DOHH2 (cell line): ENCODE measurements at regions not wholly inside any gene's neighbourhood (a gene's known extent, or its start where the extent isn't known, plus 50 kb on each side); places are given as distances from the start of the nearest gene placed in this dataset.
A peak's percentile ranks its signal among the peaks of the same experiment; 100 is the strongest.

Experiments
- H3F3A ChIP-seq: fragments of 200-600 bp; sonication (generic), shearing (Covaris generic); 2 replicates; pipeline ENCODE4 v1.6.0; 2016; ENCODE audit warnings: antibody characterized with exemption, mild to moderate bottlenecking; ENCODE audit not compliant: control insufficient read depth, insufficient read depth
- H3K27ac ChIP-seq: fragments of 200-600 bp; sonication (generic); 2 replicates; pipeline ENCODE4 v1.5.1; 2014; ENCODE audit warnings: low read depth, mild to moderate bottlenecking, low read length, moderate library complexity
- H3K27me3 ChIP-seq: fragments of 200-600 bp; sonication (generic); 2 replicates; pipeline ENCODE4 v1.6.1; 2014; ENCODE audit warnings: mild to moderate bottlenecking, low read length, mixed read lengths; ENCODE audit not compliant: control insufficient read depth
- H3K36me3 ChIP-seq: fragments of 200-600 bp; sonication (generic); 2 replicates; pipeline ENCODE4 v1.6.1; 2014; ENCODE audit warnings: mild to moderate bottlenecking, low read length, moderate library complexity, mixed read lengths; ENCODE audit not compliant: control insufficient read depth
- H3K4me1 ChIP-seq: fragments of 200-600 bp; sonication (generic); 2 replicates; pipeline ENCODE4 v1.6.1; 2014; ENCODE audit warnings: mild to moderate bottlenecking, low read length, mixed read lengths; ENCODE audit not compliant: control insufficient read depth
- H3K4me2 ChIP-seq: fragments of 200-600 bp; sonication (generic); 2 replicates; pipeline ENCODE4 v1.6.0; 2014; ENCODE audit warnings: mild to moderate bottlenecking, low read length, moderate library complexity
- H3K4me3 ChIP-seq: fragments of 200-600 bp; sonication (generic); 2 replicates; pipeline ENCODE4 v1.5.1; 2014; ENCODE audit warnings: mild to moderate bottlenecking, low read length, mixed read lengths
- H3K79me2 ChIP-seq: fragments of 200-600 bp; sonication (generic); 2 replicates; pipeline ENCODE4 v1.6.1; 2014; ENCODE audit warnings: mild to moderate bottlenecking, low read length, mixed read lengths; ENCODE audit not compliant: control insufficient read depth
- H3K9me2 ChIP-seq: fragments of 200-600 bp; sonication (generic); replicated peaks from 2 replicates; pipeline ENCODE4 v1.6.1; 2014; ENCODE audit warnings: mild to moderate bottlenecking, low read length, mixed read lengths; ENCODE audit not compliant: control insufficient read depth
- H3K9me3 ChIP-seq: fragments of 200-600 bp; sonication (generic); 2 replicates; pipeline ENCODE4 v1.6.1; 2014; ENCODE audit warnings: antibody characterized with exemption, low read length, mixed read lengths; ENCODE audit not compliant: control insufficient read depth, insufficient read depth
- H4K20me1 ChIP-seq: fragments of 200-600 bp; sonication (generic); 2 replicates; pipeline ENCODE4 v1.6.0; 2014; ENCODE audit warnings: low read depth, mild to moderate bottlenecking, antibody characterized with exemption, low read length, moderate library complexity; ENCODE audit not compliant: control insufficient read depth, insufficient read depth
- EZH2phosphoT487 ChIP-seq: fragments of 200-600 bp; sonication (generic); IDR thresholded peaks from 2 replicates; pipeline ENCODE4 v1.6.1; 2017; ENCODE audit warnings: borderline replicate concordance, mild to moderate bottlenecking, antibody characterized with exemption, low read length, moderate library complexity, mixed read lengths
- TF ChIP-seq, protein P1 (sequence below): fragments of 200-600 bp; sonication (generic); IDR thresholded peaks from one replicate; pipeline ENCODE4 v1.5.1; 2014; ENCODE audit warnings: antibody characterized with exemption, mild to moderate bottlenecking, low read depth, low read length; ENCODE audit not compliant: poor library complexity, severe bottlenecking

DNA sequence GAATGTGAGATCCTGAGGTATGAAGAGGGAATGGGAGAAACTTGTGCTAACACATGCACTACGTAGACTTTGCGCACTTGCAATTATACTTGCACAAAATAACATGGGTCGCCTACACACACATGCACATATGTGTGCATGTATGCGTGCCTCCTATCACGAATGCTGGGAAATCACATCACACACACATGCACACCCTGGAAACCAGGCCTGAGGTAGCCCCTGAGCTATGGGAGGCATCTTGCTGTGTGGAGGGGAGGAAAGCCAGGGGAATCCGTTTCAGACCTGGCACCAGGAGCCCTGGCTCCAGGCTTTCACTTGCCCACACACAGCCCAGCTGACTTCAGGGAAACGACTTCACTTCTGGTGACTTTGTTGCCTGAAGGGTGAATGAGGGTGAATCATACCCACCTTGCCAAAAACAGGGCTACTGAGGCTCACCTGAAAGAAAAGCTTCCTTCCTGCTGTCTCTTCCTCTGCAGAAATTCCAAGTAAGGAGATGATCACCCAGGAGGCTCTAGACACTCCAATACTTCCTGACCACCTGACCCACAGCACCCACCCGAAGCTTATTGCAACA is 136.0 kb upstream of the NGF start:
- H3K27me3 ChIP-seq = no peaks in the 10 kb centered on the region
- H3K79me2 ChIP-seq = no peaks in the 10 kb centered on the region
- no peak overlapping the region for H3K27ac ChIP-seq
- TF ChIP-seq EZH2phosphoT487 = no peak
- TF ChIP-seq, protein P1, sequence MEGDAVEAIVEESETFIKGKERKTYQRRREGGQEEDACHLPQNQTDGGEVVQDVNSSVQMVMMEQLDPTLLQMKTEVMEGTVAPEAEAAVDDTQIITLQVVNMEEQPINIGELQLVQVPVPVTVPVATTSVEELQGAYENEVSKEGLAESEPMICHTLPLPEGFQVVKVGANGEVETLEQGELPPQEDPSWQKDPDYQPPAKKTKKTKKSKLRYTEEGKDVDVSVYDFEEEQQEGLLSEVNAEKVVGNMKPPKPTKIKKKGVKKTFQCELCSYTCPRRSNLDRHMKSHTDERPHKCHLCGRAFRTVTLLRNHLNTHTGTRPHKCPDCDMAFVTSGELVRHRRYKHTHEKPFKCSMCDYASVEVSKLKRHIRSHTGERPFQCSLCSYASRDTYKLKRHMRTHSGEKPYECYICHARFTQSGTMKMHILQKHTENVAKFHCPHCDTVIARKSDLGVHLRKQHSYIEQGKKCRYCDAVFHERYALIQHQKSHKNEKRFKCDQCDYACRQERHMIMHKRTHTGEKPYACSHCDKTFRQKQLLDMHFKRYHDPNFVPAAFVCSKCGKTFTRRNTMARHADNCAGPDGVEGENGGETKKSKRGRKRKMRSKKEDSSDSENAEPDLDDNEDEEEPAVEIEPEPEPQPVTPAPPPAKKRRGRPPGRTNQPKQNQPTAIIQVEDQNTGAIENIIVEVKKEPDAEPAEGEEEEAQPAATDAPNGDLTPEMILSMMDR = no peak
- H3F3A ChIP-seq = no peaks in the 10 kb centered on the region
- H3K4me1 ChIP-seq = no peaks in the 10 kb centered on the region
- no peaks in the 10 kb centered on the region for H3K9me3 ChIP-seq
- H3K9me2 ChIP-seq = no peaks in the 10 kb centered on the region
- H4K20me1 ChIP-seq = no peaks in the 10 kb centered on the region
- no peaks in the 10 kb centered on the region for H3K36me3 ChIP-seq
- no peak overlapping the region for H3K4me2 ChIP-seq
- H3K4me3 ChIP-seq = no peak overlapping the region

DNA sequence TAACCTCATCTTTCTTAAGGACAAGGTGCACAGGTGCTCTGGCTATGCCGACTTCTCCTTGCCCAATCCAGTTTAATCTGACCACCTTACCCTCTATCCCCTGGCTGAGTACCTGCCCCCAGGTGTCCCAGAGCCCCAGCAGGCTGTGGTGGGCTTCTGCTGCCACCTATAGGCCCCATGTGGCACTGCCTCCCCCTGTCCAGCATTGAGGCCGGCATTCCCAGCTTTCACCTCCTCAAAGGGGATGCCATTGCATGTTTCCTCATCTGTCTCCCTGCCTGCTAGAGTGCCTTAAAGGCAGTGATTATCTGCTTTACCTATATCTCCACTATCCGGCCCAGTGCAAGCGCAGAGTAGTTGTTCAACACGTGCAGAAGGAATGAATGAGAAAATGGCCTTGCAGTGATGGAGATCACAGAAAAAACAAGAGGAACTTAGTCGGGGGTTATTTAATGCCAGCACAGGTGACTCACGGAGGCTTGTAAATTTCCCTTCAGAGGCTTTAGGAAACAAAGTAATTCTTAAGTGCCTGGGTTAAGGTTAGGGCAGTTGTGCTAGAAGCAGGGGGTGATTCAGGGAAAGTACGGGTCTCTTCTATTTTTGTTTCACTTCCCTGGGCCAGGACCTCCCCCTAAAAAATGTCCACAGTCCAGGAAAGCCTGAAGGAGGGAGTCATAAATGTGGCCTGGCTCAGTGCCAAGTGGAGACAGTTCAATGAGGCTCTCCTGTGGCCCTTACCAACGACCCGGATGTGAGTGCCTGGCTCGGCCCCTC is 131.8 kb upstream of the NGF start:
- H3K79me2 ChIP-seq = no peaks in the 10 kb centered on the region
- no peak for TF ChIP-seq EZH2phosphoT487
- TF ChIP-seq, protein P1 = peak; percentile 93
- no peaks in the 10 kb centered on the region for H3K9me2 ChIP-seq
- no peak overlapping the region for H3K4me2 ChIP-seq
- H3K4me1 ChIP-seq = no peaks in the 10 kb centered on the region
- no peaks in the 10 kb centered on the region for H3F3A ChIP-seq
- no peak overlapping the region for H3K4me3 ChIP-seq
- no peaks in the 10 kb centered on the region for H3K27me3 ChIP-seq
- H4K20me1 ChIP-seq = no peaks in the 10 kb centered on the region
- no peak overlapping the region for H3K27ac ChIP-seq
- no peaks in the 10 kb centered on the region for H3K36me3 ChIP-seq
- no peaks in the 10 kb centered on the region for H3K9me3 ChIP-seq

GRCh38 chr1:115467790-115468189 is 129.7 kb upstream of the NGF start:
- Histone ChIP-seq H3K4me3 (no peak overlapping the region), H3K27me3 (no peaks in the 10 kb centered on the region), H3K27ac (no peak overlapping the region), H4K20me1 (no peaks in the 10 kb centered on the region), H3K9me3 (no peaks in the 10 kb centered on the region), H3K36me3 (no peaks in the 10 kb centered on the region), H3F3A (no peaks in the 10 kb centered on the region), H3K4me2 (no peak overlapping the region), H3K9me2 (no peaks in the 10 kb centered on the region; the same call in 1 of the 2 replicates), H3K4me1 (peaks cover 7% of the 10 kb centered on the region), H3K79me2 (no peaks in the 10 kb centered on the region)
- TF ChIP-seq, protein P1 = no peak
- TF ChIP-seq EZH2phosphoT487 = no peak
